HFFc6 (cell line): ENCODE measurements at regions not wholly inside any gene's neighbourhood (a gene's known extent, or its start where the extent isn't known, plus 50 kb on each side); places are given as distances from the start of the nearest gene placed in this dataset.

Experiments used
- DNase-seq: peaks from one replicate; pipeline ENCODE4 v3.0.0-alpha.2; 2018
- H3K27ac Mint-ChIP-seq: 2 replicates; pipeline ENCODE4 v1.8.0; 2020; ENCODE audit warnings: mild to moderate bottlenecking, mixed read lengths
- H3K27me3 Mint-ChIP-seq: 2 replicates; pipeline ENCODE4 v1.8.0; 2021; ENCODE audit warnings: mild to moderate bottlenecking, moderate library complexity, mixed read lengths; ENCODE audit not compliant: insufficient read depth
- H3K36me3 Mint-ChIP-seq: 2 replicates; pipeline ENCODE4 v1.8.0; 2021; ENCODE audit warnings: low read depth, mixed read lengths
- H3K4me1 Mint-ChIP-seq: 2 replicates; pipeline ENCODE4 v1.8.0; 2020; ENCODE audit warnings: low read depth, mixed read lengths
- H3K4me3 Mint-ChIP-seq: 2 replicates; pipeline ENCODE4 v1.8.0; 2020; ENCODE audit warnings: mild to moderate bottlenecking, moderate library complexity, mixed read lengths
- H3K9me3 Mint-ChIP-seq: 2 replicates; pipeline ENCODE4 v1.8.0; 2020; ENCODE audit warnings: mild to moderate bottlenecking, mixed read lengths
- TF ChIP-seq, protein P1 (sequence below): fragments of 200-600 bp; sonication (generic); IDR thresholded peaks from 2 replicates; pipeline ENCODE4 v1.5.0; 2021; ENCODE audit warnings: antibody characterized with exemption, mild to moderate bottlenecking

DNA sequence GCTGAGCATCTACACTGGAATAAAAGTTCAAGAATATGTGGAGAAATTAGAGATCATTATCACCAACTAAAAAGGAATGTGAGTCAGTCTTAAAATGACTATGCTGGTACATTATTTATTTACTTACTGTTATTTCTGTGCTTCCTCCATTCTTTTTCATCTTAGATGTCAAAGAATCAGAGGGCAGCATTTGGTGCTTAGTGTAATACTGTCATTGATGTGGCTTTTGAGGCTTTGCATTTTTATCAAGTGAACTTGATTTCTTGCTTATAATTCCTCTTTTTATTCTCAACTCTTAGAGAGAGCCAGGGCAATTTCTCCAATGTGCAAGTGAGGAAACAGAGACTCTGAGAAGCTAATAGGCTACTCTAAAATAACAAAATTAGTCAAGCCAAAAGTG is 163.7 kb upstream of the TRPC7 start:
- H3K27me3 Mint-ChIP-seq = peaks cover 3% of the 10 kb centered on the region; the same call in 1 of the 2 replicates
- TF ChIP-seq, protein P1, sequence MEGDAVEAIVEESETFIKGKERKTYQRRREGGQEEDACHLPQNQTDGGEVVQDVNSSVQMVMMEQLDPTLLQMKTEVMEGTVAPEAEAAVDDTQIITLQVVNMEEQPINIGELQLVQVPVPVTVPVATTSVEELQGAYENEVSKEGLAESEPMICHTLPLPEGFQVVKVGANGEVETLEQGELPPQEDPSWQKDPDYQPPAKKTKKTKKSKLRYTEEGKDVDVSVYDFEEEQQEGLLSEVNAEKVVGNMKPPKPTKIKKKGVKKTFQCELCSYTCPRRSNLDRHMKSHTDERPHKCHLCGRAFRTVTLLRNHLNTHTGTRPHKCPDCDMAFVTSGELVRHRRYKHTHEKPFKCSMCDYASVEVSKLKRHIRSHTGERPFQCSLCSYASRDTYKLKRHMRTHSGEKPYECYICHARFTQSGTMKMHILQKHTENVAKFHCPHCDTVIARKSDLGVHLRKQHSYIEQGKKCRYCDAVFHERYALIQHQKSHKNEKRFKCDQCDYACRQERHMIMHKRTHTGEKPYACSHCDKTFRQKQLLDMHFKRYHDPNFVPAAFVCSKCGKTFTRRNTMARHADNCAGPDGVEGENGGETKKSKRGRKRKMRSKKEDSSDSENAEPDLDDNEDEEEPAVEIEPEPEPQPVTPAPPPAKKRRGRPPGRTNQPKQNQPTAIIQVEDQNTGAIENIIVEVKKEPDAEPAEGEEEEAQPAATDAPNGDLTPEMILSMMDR = no peak
- no peak overlapping the region for H3K27ac Mint-ChIP-seq
- peaks cover 10% of the 10 kb centered on the region; the same call in 1 of the 2 replicates for H3K4me1 Mint-ChIP-seq
- H3K36me3 Mint-ChIP-seq = no peaks in the 10 kb centered on the region
- H3K4me3 Mint-ChIP-seq = no peak overlapping the region
- no peaks in the 10 kb centered on the region for H3K9me3 Mint-ChIP-seq
- DNase-seq = peak; percentile 13

DNA sequence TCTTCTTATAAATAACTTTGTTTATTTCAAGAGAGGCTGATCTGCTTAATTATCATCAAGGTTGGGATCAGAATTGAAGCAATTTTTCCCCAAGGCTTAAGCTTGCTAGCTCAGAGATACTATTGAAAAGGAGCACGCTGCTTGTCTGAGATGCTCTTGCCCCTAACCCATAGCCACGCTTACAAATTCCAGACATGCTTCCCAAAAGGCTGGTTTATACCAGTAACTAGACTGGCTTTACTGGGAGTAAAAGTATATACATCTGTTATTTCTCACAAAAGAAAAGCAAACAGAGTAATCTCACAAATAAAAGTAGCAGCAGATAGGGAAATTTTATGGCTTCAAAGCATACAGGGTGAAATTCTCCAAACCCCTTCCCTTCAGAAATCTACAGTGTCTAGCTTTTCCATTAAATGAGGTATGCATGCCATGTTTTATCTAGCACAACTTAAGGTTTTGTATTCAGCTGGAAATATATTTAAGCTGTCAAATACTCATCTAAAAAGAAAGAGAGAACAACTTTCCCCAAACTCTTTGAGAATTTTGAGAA is 163.2 kb upstream of the TRPC7 start:
- TF ChIP-seq, protein P1 = no peak
- H3K4me1 Mint-ChIP-seq = peaks cover 10% of the 10 kb centered on the region; the same call in 1 of the 2 replicates
- DNase-seq = no peak
- H3K27ac Mint-ChIP-seq = no peak overlapping the region
- H3K27me3 Mint-ChIP-seq = peaks cover 3% of the 10 kb centered on the region; the same call in 1 of the 2 replicates
- H3K36me3 Mint-ChIP-seq = no peaks in the 10 kb centered on the region
- H3K9me3 Mint-ChIP-seq = no peaks in the 10 kb centered on the region
- no peak overlapping the region for H3K4me3 Mint-ChIP-seq

DNA sequence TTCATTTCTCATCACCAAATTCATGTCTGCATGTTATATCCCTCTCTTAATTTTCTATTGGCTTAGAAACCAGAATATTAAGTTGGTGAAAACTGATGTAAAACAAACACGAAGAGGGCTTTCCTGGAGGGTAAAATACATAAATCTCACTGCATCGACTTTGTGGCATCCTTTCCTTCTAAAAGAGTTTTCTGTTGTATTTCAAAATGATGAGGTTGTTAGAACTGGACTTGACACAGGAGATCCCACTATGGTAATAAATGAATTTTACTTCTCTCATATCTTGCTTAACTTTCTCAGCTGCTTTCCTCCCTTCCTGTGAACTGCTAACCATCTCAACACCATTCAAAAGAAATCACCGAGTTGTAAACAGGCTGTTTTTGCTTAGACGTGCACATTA is 162.0 kb upstream of the TRPC7 start:
- H3K9me3 Mint-ChIP-seq = no peaks in the 10 kb centered on the region
- no peak overlapping the region for H3K4me3 Mint-ChIP-seq
- H3K27ac Mint-ChIP-seq = no peak overlapping the region
- H3K36me3 Mint-ChIP-seq = no peaks in the 10 kb centered on the region
- DNase-seq = no peak
- TF ChIP-seq, protein P1 = no peak
- peaks cover 3% of the 10 kb centered on the region; the same call in 1 of the 2 replicates for H3K27me3 Mint-ChIP-seq
- H3K4me1 Mint-ChIP-seq = peaks cover 10% of the 10 kb centered on the region; the same call in 1 of the 2 replicates

DNA sequence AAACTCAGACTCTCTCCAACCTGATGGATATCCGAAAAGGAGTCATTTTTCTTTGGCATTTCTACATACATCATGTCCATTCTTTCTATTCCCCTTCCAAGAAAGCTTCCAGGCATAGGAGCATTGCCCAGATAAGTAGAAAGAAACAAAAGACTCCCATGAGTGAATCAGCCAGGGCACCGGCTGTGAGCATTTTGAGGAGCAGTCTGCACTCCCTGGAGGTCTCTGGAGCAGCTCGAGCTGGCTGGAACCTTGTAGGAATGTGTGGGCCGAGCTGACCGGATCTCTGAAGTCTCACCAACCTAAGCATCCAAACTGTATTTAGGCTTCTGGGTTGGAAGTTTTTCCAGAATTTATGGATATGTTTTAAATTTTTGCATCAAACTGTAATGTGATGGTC is 161.4 kb upstream of the TRPC7 start:
- peaks cover 10% of the 10 kb centered on the region; the same call in 1 of the 2 replicates for H3K4me1 Mint-ChIP-seq
- TF ChIP-seq, protein P1 = no peak

DNA sequence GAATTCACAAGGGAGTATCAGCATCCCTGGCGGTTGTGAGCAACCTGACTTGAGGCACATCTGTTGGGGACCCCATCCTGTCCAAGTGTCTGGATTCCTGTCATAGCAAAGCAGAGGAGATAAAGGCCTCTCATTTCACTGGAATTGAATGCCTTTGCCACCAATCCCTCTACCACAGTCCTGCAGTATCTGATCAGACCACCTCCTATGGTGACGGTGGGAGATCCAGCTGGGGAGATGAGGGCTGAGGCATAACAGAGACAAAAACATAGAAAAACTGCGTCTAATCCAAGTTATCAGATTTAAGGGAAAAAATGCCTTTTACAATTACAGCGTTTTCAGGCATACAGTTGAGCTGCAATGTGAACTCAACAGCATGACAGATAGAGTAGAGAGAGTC is 160.7 kb upstream of the TRPC7 start:
- H3K27me3 Mint-ChIP-seq = peaks cover 5% of the 10 kb centered on the region; the same call in 1 of the 2 replicates
- no peak overlapping the region for H3K4me3 Mint-ChIP-seq
- no peak for DNase-seq
- peaks cover 10% of the 10 kb centered on the region; the same call in 1 of the 2 replicates for H3K4me1 Mint-ChIP-seq
- H3K27ac Mint-ChIP-seq = no peak overlapping the region
- no peaks in the 10 kb centered on the region for H3K9me3 Mint-ChIP-seq
- no peaks in the 10 kb centered on the region for H3K36me3 Mint-ChIP-seq
- TF ChIP-seq, protein P1 = no peak

More for the DNA sequence above, 161.4 kb upstream of the TRPC7 start:
- DNase-seq = no peak
- H3K4me3 Mint-ChIP-seq = no peak overlapping the region
- H3K27me3 Mint-ChIP-seq = peaks cover 3% of the 10 kb centered on the region; the same call in 1 of the 2 replicates
- no peak overlapping the region for H3K27ac Mint-ChIP-seq
- H3K36me3 Mint-ChIP-seq = no peaks in the 10 kb centered on the region
- no peaks in the 10 kb centered on the region for H3K9me3 Mint-ChIP-seq
